Liver (tissue), 8 donors: ENCODE measurements at regions not wholly inside any gene's neighbourhood (a gene's known extent, or its start where the extent isn't known, plus 50 kb on each side); places are given as distances from the start of the nearest gene placed in this dataset.

Experiments used
- DNase-seq: peaks from one replicate; pipeline ENCODE4 v3.0.0-alpha.2; 2017; ENCODE audit warnings: low spot score
- H3K27ac ChIP-seq, 2 donors: one replicate each; pipeline ENCODE4 v1.7.0; 2013; ENCODE audit warnings: inconsistent platforms in 2 of 2, low read length in 2 of 2, control low read depth in 1 of 2, low read depth in 1 of 2, mild to moderate bottlenecking in 1 of 2
- H3K27me3 ChIP-seq, 4 donors: one replicate each; pipeline versions ENCODE4 v1.6.1 to v1.7.0; 2013; ENCODE audit warnings: low read length in 3 of 4, inconsistent platforms in 1 of 4, mild to moderate bottlenecking in 1 of 4, moderate library complexity in 1 of 4; ENCODE audit not compliant: control insufficient read depth in 4 of 4, insufficient read depth in 4 of 4
- H3K36me3 ChIP-seq, 4 donors: one replicate each; pipeline versions ENCODE4 v1.6.1 to v1.7.0; 2013; ENCODE audit warnings: low read length in 3 of 4, mild to moderate bottlenecking in 3 of 4, low read depth in 1 of 4, moderate library complexity in 1 of 4; ENCODE audit not compliant: control insufficient read depth in 4 of 4, insufficient read depth in 3 of 4
- H3K4me1 ChIP-seq, 4 donors: one replicate each; pipeline versions ENCODE4 v1.6.1 to v1.7.0; 2013; ENCODE audit warnings: low read length in 3 of 4, mild to moderate bottlenecking in 3 of 4, moderate library complexity in 1 of 4; ENCODE audit not compliant: control insufficient read depth in 4 of 4, insufficient read depth in 4 of 4
- H3K4me3 ChIP-seq, 3 donors: one replicate each; pipeline versions ENCODE4 v1.6.1 to v1.7.0; 2013; ENCODE audit warnings: low read length in 3 of 3, control low read depth in 1 of 3, low read depth in 1 of 3, mild to moderate bottlenecking in 1 of 3
- H3K9ac ChIP-seq, 2 donors: one replicate each; pipeline ENCODE4 v1.7.0; 2013; ENCODE audit warnings: low read length in 2 of 2, mild to moderate bottlenecking in 2 of 2, moderate library complexity in 2 of 2, control low read depth in 1 of 2, low read depth in 1 of 2
- H3K9me3 ChIP-seq, 4 donors: one replicate each; pipeline versions ENCODE4 v1.6.1 to v1.7.0; 2013; ENCODE audit warnings: low read length in 3 of 4; ENCODE audit not compliant: control insufficient read depth in 4 of 4
- EGR1 ChIP-seq, 2 donors: IDR thresholded peaks; 2 replicates each; pipeline ENCODE4 v1.6.1; 2016 to 2018; ENCODE audit warnings: antibody characterized with exemption in 2 of 2, low read depth in 2 of 2
- FOXA1 ChIP-seq: IDR thresholded peaks from 2 replicates; pipeline ENCODE4 v1.6.1; 2016; ENCODE audit warnings: antibody characterized with exemption
- FOXA2 ChIP-seq: IDR thresholded peaks from 2 replicates; pipeline ENCODE4 v1.6.1; 2016; ENCODE audit warnings: antibody characterized with exemption
- GABPA ChIP-seq, 2 donors: IDR thresholded peaks in 1 of 2; conservative IDR thresholded peaks in 1 of 2; 2 replicates each; pipeline ENCODE4 v1.6.1; 2016; ENCODE audit warnings: antibody characterized with exemption in 2 of 2, mild to moderate bottlenecking in 1 of 2, moderate library complexity in 1 of 2
- HNF4A ChIP-seq, 2 donors: conservative IDR thresholded peaks; 2 replicates each; pipeline ENCODE4 v1.6.1; 2016; ENCODE audit warnings: antibody characterized with exemption in 2 of 2, mild to moderate bottlenecking in 2 of 2
- HNF4G ChIP-seq: IDR thresholded peaks from 2 replicates; pipeline ENCODE4 v1.6.1; 2016; ENCODE audit warnings: antibody characterized with exemption
- JUND ChIP-seq, 2 donors: IDR thresholded peaks; 2 replicates each; pipeline ENCODE4 v1.6.1; 2016; ENCODE audit warnings: antibody characterized with exemption in 2 of 2
- NR2F2 ChIP-seq: IDR thresholded peaks from 2 replicates; pipeline ENCODE4 v1.6.1; 2016; ENCODE audit warnings: antibody characterized with exemption
- RAD21 ChIP-seq, 2 donors: IDR thresholded peaks; 2 replicates each; pipeline ENCODE4 v1.6.1; 2016; ENCODE audit warnings: antibody characterized with exemption in 2 of 2, mild to moderate bottlenecking in 2 of 2
- RXRA ChIP-seq, 2 donors: IDR thresholded peaks; 2 replicates each; pipeline ENCODE4 v1.6.1; 2017 to 2018; ENCODE audit warnings: antibody characterized with exemption in 2 of 2, mild to moderate bottlenecking in 1 of 2
- SP1 ChIP-seq: IDR thresholded peaks from 2 replicates; pipeline ENCODE4 v1.6.1; 2018; ENCODE audit warnings: antibody characterized with exemption, mild to moderate bottlenecking
- TAF1 ChIP-seq: conservative IDR thresholded peaks from 2 replicates; pipeline ENCODE4 v1.6.1; 2016; ENCODE audit warnings: antibody characterized with exemption, mild to moderate bottlenecking
- YY1 ChIP-seq: IDR thresholded peaks from 2 replicates; pipeline ENCODE4 v1.6.1; 2016; ENCODE audit warnings: antibody characterized with exemption, mild to moderate bottlenecking
- WGBS: extraction: QIAGEN DNeasy Blood & Tissue Kit; methylation state at CpG from one replicate; pipeline ENCODE4 v1.1.7; 2013; 5-methylcytosine and 5-hydroxymethylcytosine counted together
- TF ChIP-seq, protein P1 (sequence below): IDR thresholded peaks from 2 replicates; pipeline ENCODE4 v1.6.1; 2016; ENCODE audit warnings: antibody characterized with exemption
- TF ChIP-seq, protein P2 (sequence below): IDR thresholded peaks from 2 replicates; pipeline ENCODE4 v1.6.1; 2016; ENCODE audit warnings: antibody characterized with exemption, mild to moderate bottlenecking
- TF ChIP-seq, protein P3 (sequence below): IDR thresholded peaks from 2 replicates; pipeline ENCODE4 v1.6.1; 2016; ENCODE audit warnings: antibody characterized with exemption
- TF ChIP-seq, protein P4 (sequence below): IDR thresholded peaks from 2 replicates; pipeline ENCODE4 v1.6.1; 2016; ENCODE audit warnings: antibody characterized with exemption
- TF ChIP-seq, protein P5 (sequence below): fragments of 150-350 bp; IDR thresholded peaks from 2 replicates; pipeline ENCODE4 v1.5.1; 2017; ENCODE audit warnings: improper control_type of control experiment, low read depth, low read length; ENCODE audit not compliant: missing input control
- donor health status: healthy.
- donor health status: healthy.
- donor health status: healthy.
- donor health status: healthy.
- donor health status: healthy.

DNA sequence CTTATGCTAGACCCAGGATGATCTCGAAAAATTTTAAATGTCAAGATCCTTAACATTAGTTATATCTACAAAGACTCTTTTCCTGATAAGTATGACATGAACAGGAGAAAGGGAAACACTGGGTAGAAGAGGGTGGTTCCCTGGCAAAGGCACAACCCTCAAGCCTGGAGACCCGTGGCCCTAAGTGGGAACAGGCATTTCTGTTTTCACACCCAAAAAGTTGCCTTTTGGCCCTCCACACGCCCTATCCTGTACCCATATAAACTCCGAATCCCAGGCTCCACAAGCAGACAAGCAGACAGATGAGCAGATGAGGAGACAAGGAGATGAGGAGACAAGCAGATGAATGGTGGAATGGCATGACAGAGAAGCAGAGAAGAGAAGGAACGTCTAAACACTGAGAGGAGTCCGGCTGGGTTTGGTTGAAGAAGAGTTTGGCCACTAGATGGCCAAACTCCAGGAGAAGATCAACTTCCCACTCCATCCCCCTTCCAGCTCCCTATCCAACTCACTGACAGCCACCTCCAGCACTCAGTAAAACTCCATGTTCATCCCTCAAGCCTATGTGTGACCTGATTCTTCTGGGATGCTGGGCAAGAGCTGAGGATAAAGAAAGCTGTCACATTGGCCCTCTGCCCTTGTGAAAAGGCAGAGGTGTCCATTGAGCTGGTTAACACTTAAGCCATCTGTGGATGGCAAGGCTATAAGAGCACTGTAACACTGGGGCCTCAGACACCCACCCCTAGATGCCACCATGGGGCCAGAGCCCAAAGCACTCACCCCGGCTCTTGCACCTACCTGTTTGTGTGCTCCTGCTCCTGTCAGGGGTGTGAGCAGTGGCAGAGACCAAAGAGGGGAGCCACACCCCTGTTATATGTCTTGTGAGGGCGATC is 139.6 kb upstream of the FAM20A start:
- no peak overlapping the region for H3K27ac ChIP-seq

DNA sequence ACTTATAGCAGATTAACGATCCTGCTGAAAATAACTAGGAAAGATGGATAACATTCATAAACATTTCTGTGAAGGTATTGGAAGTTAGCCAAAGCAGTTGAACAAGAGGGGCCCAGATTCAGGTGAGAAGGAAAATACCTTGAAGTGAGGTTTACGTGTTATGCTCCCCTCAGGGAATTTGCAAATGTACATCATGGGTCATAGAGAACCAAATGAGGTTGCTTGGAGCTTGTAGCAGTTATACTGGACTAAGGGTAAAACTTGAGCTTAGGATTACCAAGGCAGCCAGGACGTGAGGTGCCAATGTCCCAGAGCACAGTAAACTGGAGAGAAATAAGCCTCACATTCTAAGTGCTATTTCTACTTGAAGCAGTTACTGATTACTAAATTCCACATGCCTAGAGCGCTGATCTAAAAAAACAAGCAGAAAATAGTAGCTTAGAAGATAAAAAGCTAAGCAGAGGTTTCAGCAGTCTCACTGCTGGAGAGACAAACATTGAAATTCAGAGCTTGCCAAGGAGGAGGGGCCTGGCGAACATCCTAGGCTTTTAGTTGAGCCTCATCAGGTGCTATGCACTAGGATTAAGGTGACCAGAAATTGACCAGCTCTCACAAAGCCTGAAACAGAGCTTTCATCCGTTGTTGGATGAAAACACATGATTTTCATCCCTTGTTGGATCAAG is 136.7 kb upstream of the FAM20A start:
- Histone ChIP-seq H3K4me3 (no peak overlapping the region), H3K9ac (no peak overlapping the region), H3K27me3 (no peaks in the 10 kb centered on the region), H3K9me3 (no peaks in the 10 kb centered on the region), H3K27ac (no peak overlapping the region), H3K36me3 (no peaks in the 10 kb centered on the region), H3K4me1 (peaks cover 0 to 6% (median 3%) of the 10 kb centered on the region in 4 donors)
- WGBS, result 57% methylated on average over 6 of the region's 6 CpGs
- DNase-seq, result no peak
- TF ChIP-seq, protein P1, sequence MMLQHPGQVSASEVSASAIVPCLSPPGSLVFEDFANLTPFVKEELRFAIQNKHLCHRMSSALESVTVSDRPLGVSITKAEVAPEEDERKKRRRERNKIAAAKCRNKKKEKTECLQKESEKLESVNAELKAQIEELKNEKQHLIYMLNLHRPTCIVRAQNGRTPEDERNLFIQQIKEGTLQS, result no peak
- no peak for TF ChIP-seq JUND (IDR thresholded peaks at IDR 0.05)
- TF ChIP-seq, protein P2, sequence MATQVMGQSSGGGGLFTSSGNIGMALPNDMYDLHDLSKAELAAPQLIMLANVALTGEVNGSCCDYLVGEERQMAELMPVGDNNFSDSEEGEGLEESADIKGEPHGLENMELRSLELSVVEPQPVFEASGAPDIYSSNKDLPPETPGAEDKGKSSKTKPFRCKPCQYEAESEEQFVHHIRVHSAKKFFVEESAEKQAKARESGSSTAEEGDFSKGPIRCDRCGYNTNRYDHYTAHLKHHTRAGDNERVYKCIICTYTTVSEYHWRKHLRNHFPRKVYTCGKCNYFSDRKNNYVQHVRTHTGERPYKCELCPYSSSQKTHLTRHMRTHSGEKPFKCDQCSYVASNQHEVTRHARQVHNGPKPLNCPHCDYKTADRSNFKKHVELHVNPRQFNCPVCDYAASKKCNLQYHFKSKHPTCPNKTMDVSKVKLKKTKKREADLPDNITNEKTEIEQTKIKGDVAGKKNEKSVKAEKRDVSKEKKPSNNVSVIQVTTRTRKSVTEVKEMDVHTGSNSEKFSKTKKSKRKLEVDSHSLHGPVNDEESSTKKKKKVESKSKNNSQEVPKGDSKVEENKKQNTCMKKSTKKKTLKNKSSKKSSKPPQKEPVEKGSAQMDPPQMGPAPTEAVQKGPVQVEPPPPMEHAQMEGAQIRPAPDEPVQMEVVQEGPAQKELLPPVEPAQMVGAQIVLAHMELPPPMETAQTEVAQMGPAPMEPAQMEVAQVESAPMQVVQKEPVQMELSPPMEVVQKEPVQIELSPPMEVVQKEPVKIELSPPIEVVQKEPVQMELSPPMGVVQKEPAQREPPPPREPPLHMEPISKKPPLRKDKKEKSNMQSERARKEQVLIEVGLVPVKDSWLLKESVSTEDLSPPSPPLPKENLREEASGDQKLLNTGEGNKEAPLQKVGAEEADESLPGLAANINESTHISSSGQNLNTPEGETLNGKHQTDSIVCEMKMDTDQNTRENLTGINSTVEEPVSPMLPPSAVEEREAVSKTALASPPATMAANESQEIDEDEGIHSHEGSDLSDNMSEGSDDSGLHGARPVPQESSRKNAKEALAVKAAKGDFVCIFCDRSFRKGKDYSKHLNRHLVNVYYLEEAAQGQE, result peak; percentile 95
- TF ChIP-seq YY1, result peak; percentile 13
- TF ChIP-seq, protein P3, sequence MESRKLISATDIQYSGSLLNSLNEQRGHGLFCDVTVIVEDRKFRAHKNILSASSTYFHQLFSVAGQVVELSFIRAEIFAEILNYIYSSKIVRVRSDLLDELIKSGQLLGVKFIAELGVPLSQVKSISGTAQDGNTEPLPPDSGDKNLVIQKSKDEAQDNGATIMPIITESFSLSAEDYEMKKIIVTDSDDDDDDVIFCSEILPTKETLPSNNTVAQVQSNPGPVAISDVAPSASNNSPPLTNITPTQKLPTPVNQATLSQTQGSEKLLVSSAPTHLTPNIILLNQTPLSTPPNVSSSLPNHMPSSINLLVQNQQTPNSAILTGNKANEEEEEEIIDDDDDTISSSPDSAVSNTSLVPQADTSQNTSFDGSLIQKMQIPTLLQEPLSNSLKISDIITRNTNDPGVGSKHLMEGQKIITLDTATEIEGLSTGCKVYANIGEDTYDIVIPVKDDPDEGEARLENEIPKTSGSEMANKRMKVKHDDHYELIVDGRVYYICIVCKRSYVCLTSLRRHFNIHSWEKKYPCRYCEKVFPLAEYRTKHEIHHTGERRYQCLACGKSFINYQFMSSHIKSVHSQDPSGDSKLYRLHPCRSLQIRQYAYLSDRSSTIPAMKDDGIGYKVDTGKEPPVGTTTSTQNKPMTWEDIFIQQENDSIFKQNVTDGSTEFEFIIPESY, result no peak
- no peak for TF ChIP-seq FOXA1
- TF ChIP-seq RAD21 (IDR thresholded peaks at IDR 0.05), result peak in 1 of 2 donors; percentile 21

More for the DNA sequence above, 139.6 kb upstream of the FAM20A start:
- whole genome bisulfite sequencing, result 89% methylated on average over 8 of the region's 8 CpGs
- H3K9ac ChIP-seq, result no peak overlapping the region
- no peaks in the 10 kb centered on the region for H3K27me3 ChIP-seq
- H3K4me1 ChIP-seq, result peaks cover 0 to 6% (median 3%) of the 10 kb centered on the region in 4 donors
- TF ChIP-seq TAF1 (no peak), HNF4G (no peak), EGR1 (IDR thresholded peaks at IDR 0.05; ENCODE audit: low read depth in 2 of 2) (no peak), SP1 (no peak), GABPA (IDR thresholded peaks at IDR 0.05 in 1 of 2, conservative IDR thresholded peaks at IDR 0.05 in 1 of 2) (no peak), FOXA1 (no peak), FOXA2 (no peak), RAD21 (IDR thresholded peaks at IDR 0.05) (no peak), YY1 (no peak), RXRA (IDR thresholded peaks at IDR 0.05) (no peak), JUND (IDR thresholded peaks at IDR 0.05) (no peak), NR2F2 (no peak), HNF4A (conservative IDR thresholded peaks at IDR 0.05) (no peak)
- TF ChIP-seq, protein P1, result no peak
- TF ChIP-seq, protein P4, sequence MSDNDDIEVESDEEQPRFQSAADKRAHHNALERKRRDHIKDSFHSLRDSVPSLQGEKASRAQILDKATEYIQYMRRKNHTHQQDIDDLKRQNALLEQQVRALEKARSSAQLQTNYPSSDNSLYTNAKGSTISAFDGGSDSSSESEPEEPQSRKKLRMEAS, result no peak
- TF ChIP-seq, protein P5, sequence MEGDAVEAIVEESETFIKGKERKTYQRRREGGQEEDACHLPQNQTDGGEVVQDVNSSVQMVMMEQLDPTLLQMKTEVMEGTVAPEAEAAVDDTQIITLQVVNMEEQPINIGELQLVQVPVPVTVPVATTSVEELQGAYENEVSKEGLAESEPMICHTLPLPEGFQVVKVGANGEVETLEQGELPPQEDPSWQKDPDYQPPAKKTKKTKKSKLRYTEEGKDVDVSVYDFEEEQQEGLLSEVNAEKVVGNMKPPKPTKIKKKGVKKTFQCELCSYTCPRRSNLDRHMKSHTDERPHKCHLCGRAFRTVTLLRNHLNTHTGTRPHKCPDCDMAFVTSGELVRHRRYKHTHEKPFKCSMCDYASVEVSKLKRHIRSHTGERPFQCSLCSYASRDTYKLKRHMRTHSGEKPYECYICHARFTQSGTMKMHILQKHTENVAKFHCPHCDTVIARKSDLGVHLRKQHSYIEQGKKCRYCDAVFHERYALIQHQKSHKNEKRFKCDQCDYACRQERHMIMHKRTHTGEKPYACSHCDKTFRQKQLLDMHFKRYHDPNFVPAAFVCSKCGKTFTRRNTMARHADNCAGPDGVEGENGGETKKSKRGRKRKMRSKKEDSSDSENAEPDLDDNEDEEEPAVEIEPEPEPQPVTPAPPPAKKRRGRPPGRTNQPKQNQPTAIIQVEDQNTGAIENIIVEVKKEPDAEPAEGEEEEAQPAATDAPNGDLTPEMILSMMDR, result no peak
- TF ChIP-seq, protein P2, result no peak
- no peak overlapping the region for H3K4me3 ChIP-seq
- no peak for DNase-seq
- H3K9me3 ChIP-seq, result no peaks in the 10 kb centered on the region
- H3K36me3 ChIP-seq, result no peaks in the 10 kb centered on the region
